Smooth muscle cell (in vitro differentiated cells): ENCODE measurements at regions not wholly inside any gene's neighbourhood (a gene's known extent, or its start where the extent isn't known, plus 50 kb on each side); places are given as distances from the start of the nearest gene placed in this dataset.

Experiments used
- DNase-seq: peaks from one replicate; lab custom pipeline; 2025; ENCODE audit not compliant: unreplicated experiment; lab: John Stamatoyannopoulos, UW
- H2AFZ ChIP-seq: fragments of 200-600 bp; sonication (generic); 2 replicates; pipeline ENCODE4 v1.6.0; 2016; ENCODE audit warnings: antibody characterized with exemption, low read depth, mild to moderate bottlenecking
- H3F3A ChIP-seq: fragments of 200-600 bp; sonication (generic); 2 replicates; pipeline ENCODE4 v1.6.0; 2017; ENCODE audit warnings: antibody characterized with exemption, low read depth
- H3K27ac ChIP-seq: fragments of 200-600 bp; sonication (generic); 2 replicates; pipeline ENCODE4 v1.5.1; 2016; ENCODE audit warnings: low read depth, mild to moderate bottlenecking
- H3K27me3 ChIP-seq: fragments of 200-600 bp; sonication (generic); 2 replicates; pipeline ENCODE4 v1.6.1; 2016; ENCODE audit warnings: low read depth, mild to moderate bottlenecking
- H3K36me3 ChIP-seq: fragments of 200-600 bp; sonication (generic); 2 replicates; pipeline ENCODE4 v1.5.1; 2016; ENCODE audit warnings: low read depth
- H3K4me1 ChIP-seq: fragments of 200-600 bp; sonication (generic); 2 replicates; pipeline ENCODE4 v1.5.1; 2016; ENCODE audit warnings: low read depth
- H3K4me2 ChIP-seq: fragments of 200-600 bp; sonication (generic); 2 replicates; pipeline ENCODE4 v1.6.0; 2016; ENCODE audit warnings: mild to moderate bottlenecking
- H3K4me3 ChIP-seq: fragments of 200-600 bp; sonication (generic); 2 replicates; pipeline ENCODE4 v1.5.1; 2016; ENCODE audit warnings: mild to moderate bottlenecking
- H3K79me2 ChIP-seq: fragments of 200-600 bp; sonication (generic); 2 replicates; pipeline ENCODE4 v1.6.0; 2016; ENCODE audit warnings: low read depth, mild to moderate bottlenecking
- H3K9ac ChIP-seq: fragments of 200-600 bp; sonication (generic); 2 replicates; pipeline ENCODE4 v1.6.0; 2016; ENCODE audit warnings: low read depth
- H3K9me3 ChIP-seq: fragments of 200-600 bp; sonication (generic); replicated peaks from 2 replicates; pipeline ENCODE4 v1.5.1; 2016; ENCODE audit warnings: low read depth
- H4K20me1 ChIP-seq: fragments of 200-600 bp; sonication (generic); 2 replicates; pipeline ENCODE4 v1.6.0; 2016; ENCODE audit warnings: low read depth
- CTCF ChIP-seq: fragments of 200-600 bp; sonication (generic); IDR thresholded peaks from 2 replicates; pipeline ENCODE4 v1.5.1; 2017; ENCODE audit warnings: borderline replicate concordance, mild to moderate bottlenecking, antibody characterized with exemption; ENCODE audit not compliant: insufficient read depth, poor library complexity, severe bottlenecking
- WGBS: methylation state at CpG from one replicate; pipeline ENCODE4 v1.1.7; 2016; ENCODE audit warnings: low lambda C conversion rate; 5-methylcytosine and 5-hydroxymethylcytosine counted together

DNA sequence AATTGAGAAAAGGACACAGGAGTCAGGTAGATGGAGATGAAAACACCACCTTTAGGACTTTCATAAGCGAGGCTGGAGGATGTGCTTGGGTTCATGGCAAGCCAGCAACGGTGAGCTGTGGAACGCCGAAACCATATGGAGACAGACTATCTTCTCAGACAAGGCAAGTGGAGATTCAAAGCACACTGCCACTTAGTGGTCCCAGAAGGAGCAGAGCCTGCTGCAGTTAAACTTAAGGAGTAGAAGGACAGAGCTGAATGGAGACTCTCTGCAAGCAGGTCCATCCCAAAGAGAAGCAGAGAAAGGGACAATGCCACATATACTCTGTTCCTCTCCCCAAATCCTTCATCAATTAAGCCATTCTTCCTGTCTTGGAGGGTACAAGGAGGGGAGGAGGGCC, 236.3 kb upstream of the HABP2 start:
- 96% methylated on average over 4 of the region's 4 CpGs for WGBS
- Histone ChIP-seq H4K20me1 (no peaks in the 10 kb centered on the region), H3K4me1 (peaks cover 3% of the 10 kb centered on the region), H3K79me2 (no peaks in the 10 kb centered on the region), H3K27ac (no peak overlapping the region), H3F3A (no peaks in the 10 kb centered on the region), H2AFZ (no peak overlapping the region), H3K9ac (no peak overlapping the region), H3K4me2 (no peak overlapping the region), H3K4me3 (no peak overlapping the region), H3K27me3 (no peaks in the 10 kb centered on the region), H3K36me3 (no peaks in the 10 kb centered on the region), H3K9me3 (no peaks in the 10 kb centered on the region)
- no peak for TF ChIP-seq CTCF
- DNase-seq, result no peak

DNA sequence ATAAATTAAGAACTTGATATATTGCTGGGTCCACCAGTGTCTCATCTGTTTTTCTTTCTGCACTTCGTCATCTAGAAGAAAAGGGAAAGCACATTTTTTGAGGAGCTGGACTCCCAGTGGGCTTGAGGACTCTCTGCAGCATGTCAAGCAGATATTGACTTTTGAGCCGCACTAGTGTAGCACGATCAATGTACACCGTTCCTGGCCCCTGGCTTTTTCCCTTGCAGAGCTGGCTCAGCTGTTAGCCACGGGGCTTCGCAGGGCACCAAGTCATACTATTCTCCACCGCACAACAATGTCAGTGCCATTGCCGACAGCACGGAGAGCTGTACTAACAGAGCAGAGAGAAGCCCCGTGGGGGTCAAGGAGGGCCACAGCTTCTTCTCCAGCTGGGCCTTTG, 235.4 kb upstream of the HABP2 start:
- DNase-seq, result no peak
- WGBS, result 78% methylated on average over 10 of the region's 10 CpGs

GRCh38 chr10:113319479-113319878, 233.4 kb upstream of the HABP2 start:
- no peak overlapping the region for H3K4me2 ChIP-seq
- 77% methylated on average over 3 of the region's 3 CpGs for WGBS
- H3K27me3 ChIP-seq, result no peaks in the 10 kb centered on the region
- no peaks in the 10 kb centered on the region for H3K9me3 ChIP-seq
- H3K4me3 ChIP-seq, result no peak overlapping the region
- DNase-seq, result no peak
- no peaks in the 10 kb centered on the region for H3K79me2 ChIP-seq
- H4K20me1 ChIP-seq, result no peaks in the 10 kb centered on the region
- no peak for TF ChIP-seq CTCF
- H3K36me3 ChIP-seq, result no peaks in the 10 kb centered on the region
- no peak overlapping the region for H2AFZ ChIP-seq
- no peak overlapping the region for H3K9ac ChIP-seq
- no peak overlapping the region for H3K27ac ChIP-seq
- H3K4me1 ChIP-seq, result no peaks in the 10 kb centered on the region
- H3F3A ChIP-seq, result no peaks in the 10 kb centered on the region

More for the DNA sequence above, 235.4 kb upstream of the HABP2 start:
- Histone ChIP-seq H4K20me1 (no peaks in the 10 kb centered on the region), H3K79me2 (no peaks in the 10 kb centered on the region), H3K27me3 (no peaks in the 10 kb centered on the region), H3K9ac (no peak overlapping the region), H3F3A (no peaks in the 10 kb centered on the region), H3K9me3 (no peaks in the 10 kb centered on the region), H2AFZ (no peak overlapping the region), H3K4me3 (no peak overlapping the region), H3K4me2 (no peak overlapping the region), H3K4me1 (no peaks in the 10 kb centered on the region), H3K27ac (no peak overlapping the region), H3K36me3 (no peaks in the 10 kb centered on the region)
- no peak for TF ChIP-seq CTCF

DNA sequence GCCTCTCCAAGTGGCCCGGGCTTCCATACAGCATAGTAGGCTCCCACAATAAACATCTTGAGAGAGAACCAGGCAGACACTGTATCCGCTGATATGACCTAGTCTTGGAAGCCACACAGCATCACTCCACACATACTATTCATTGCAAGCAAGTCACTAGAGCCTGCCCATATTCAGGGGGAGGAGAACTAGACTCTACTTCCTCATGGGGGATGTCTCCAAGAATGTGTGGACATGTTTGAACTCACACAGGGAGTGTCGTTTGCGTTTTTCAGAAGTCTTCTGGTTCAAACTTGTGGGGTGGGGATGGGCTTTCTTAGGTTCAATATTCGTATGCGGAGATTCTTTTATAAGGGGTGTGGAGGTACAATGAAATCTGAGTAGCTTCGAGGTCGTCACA, 232.6 kb upstream of the HABP2 start:
- Histone ChIP-seq H4K20me1 (no peaks in the 10 kb centered on the region), H3K9ac (no peak overlapping the region), H3K27ac (no peak overlapping the region), H3K79me2 (no peaks in the 10 kb centered on the region), H2AFZ (no peak overlapping the region), H3K9me3 (no peaks in the 10 kb centered on the region), H3K4me3 (no peak overlapping the region), H3F3A (no peaks in the 10 kb centered on the region), H3K4me1 (no peaks in the 10 kb centered on the region), H3K27me3 (no peaks in the 10 kb centered on the region), H3K36me3 (no peaks in the 10 kb centered on the region), H3K4me2 (no peak overlapping the region)
- no peak for TF ChIP-seq CTCF
- WGBS, result 92% methylated on average over 8 of the region's 8 CpGs
- no peak for DNase-seq
